ENCODE measurements at regions not wholly inside any gene's neighbourhood (a gene's known extent, or its start where the extent isn't known, plus 50 kb on each side); places are given as distances from the start of the nearest gene placed in this dataset.

DNA sequence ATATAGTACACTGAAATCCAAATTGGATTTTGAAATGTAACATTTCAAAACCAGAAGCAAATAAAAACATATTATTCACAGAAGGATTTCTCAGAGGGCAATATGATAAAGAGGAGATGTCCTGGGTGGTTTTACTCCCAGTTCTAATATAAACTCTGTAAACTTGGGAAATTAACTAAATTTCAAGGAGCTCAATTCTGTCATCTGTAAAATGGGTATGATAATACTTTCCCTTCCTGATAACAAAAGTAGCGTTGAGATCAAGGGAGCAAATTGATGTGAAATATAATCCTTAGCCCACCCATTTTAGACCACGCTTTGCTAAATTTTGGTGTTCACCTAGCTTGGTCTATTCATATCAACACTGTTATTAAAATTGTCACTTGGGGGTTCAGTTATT is 192.5 kb upstream of the BTG1 start:
- no peak overlapping the region for H3K9ac ChIP-seq (ENCODE audit: low read depth, low read length)
- no peaks in the 10 kb centered on the region for H3K4me1 ChIP-seq (ENCODE audit: control insufficient read depth, insufficient read depth, low read length)
- no peaks in the 10 kb centered on the region for H3K36me3 ChIP-seq (ENCODE audit: insufficient read depth, low read length)
- H3K4me2 ChIP-seq (ENCODE audit: low read length): no peak overlapping the region
- H3K4me3 ChIP-seq (ENCODE audit: low read length): no peak overlapping the region
- no peaks in the 10 kb centered on the region for H3K9me3 ChIP-seq (replicated peaks; ENCODE audit: low read length)
- no peaks in the 10 kb centered on the region for H3K27me3 ChIP-seq (ENCODE audit: control insufficient read depth, insufficient read depth, low read length)

DNA sequence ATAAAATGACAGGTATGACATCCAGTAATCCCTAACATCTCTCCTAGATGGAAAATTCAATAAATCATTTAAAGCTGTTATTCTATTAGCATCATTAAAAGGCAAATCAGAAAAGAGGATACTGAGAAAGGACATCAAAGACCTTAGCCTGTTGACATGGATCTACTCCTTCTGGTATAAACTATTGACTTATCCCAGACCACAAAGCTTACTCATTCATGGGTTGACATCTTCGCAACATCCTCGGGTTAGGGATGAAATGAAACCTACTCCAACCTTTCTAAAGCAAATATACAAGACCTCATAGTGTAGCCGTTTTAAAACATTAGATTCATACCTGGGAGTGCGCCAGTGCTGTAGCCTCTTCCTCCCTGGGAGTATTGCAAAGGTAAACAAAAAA is 191.5 kb upstream of the BTG1 start:
- Histone ChIP-seq H3K4me2 (ENCODE audit: low read length) (no peak overlapping the region), H3K36me3 (ENCODE audit: insufficient read depth, low read length) (no peaks in the 10 kb centered on the region), H3K4me3 (ENCODE audit: low read length) (no peak overlapping the region), H3K27me3 (ENCODE audit: control insufficient read depth, insufficient read depth, low read length) (no peaks in the 10 kb centered on the region), H3K9ac (ENCODE audit: low read depth, low read length) (no peak overlapping the region), H3K9me3 (replicated peaks; ENCODE audit: low read length) (no peaks in the 10 kb centered on the region), H3K4me1 (ENCODE audit: control insufficient read depth, insufficient read depth, low read length) (no peaks in the 10 kb centered on the region)

DNA sequence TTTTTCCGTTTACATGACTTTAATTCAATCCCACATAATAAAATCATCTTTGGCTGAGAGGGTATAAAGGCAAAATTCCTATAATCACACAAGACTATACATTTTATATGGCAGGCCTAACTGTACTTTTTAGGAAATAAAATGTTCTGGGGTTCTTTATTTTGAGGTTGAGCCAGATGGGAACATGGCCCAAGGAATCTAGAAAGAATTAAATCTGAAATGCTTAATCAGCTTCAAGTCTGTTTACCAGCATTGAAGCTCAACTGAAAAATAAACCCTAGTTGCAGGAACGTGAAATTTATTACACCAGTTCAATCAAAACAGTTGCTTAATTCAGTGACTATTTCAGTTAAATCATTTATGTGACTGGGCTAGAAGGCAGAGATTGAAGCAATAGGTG is 191.0 kb upstream of the BTG1 start:
- no peaks in the 10 kb centered on the region for H3K9me3 ChIP-seq (replicated peaks; ENCODE audit: low read length)
- H3K36me3 ChIP-seq (ENCODE audit: insufficient read depth, low read length): no peaks in the 10 kb centered on the region
- H3K4me3 ChIP-seq (ENCODE audit: low read length): no peak overlapping the region
- no peaks in the 10 kb centered on the region for H3K27me3 ChIP-seq (ENCODE audit: control insufficient read depth, insufficient read depth, low read length)
- no peak overlapping the region for H3K9ac ChIP-seq (ENCODE audit: low read depth, low read length)
- H3K4me1 ChIP-seq (ENCODE audit: control insufficient read depth, insufficient read depth, low read length): no peaks in the 10 kb centered on the region
- H3K4me2 ChIP-seq (ENCODE audit: low read length): no peak overlapping the region

- H3K9me3 ChIP-seq (replicated peaks; ENCODE audit: low read length): no peaks in the 10 kb centered on the region
- H3K4me2 ChIP-seq (ENCODE audit: low read length): no peak overlapping the region
- no peak overlapping the region for H3K9ac ChIP-seq (ENCODE audit: low read depth, low read length)
- H3K36me3 ChIP-seq (ENCODE audit: insufficient read depth, low read length): no peaks in the 10 kb centered on the region
- no peaks in the 10 kb centered on the region for H3K4me1 ChIP-seq (ENCODE audit: control insufficient read depth, insufficient read depth, low read length)
- H3K4me3 ChIP-seq (ENCODE audit: low read length): no peak overlapping the region
- H3K27me3 ChIP-seq (ENCODE audit: control insufficient read depth, insufficient read depth, low read length): no peaks in the 10 kb centered on the region
Measured at GRCh38 chr12:92335831-92336230, 190.2 kb upstream of the BTG1 start.

DNA sequence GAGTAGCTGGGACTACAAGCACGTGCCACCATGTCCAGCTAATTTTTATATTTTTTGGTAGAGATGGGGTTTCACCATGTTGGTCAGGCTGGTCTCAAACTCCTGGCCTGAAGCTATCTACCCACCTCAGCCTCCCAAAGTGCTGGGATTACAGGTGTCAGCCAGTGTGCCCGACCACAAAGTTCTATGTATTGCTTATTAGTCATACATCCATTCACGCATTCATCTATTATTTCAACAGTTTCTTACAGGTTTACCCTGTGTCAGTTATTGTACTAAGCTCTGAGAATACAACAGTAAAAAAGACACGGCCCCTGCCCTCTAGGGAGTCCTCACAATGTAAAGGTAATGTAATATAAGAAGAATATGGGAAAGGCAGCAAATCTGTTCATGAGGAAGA is 188.9 kb upstream of the BTG1 start:
- H3K4me3 ChIP-seq (ENCODE audit: low read length): no peak overlapping the region
- H3K27me3 ChIP-seq (ENCODE audit: control insufficient read depth, insufficient read depth, low read length): no peaks in the 10 kb centered on the region
- H3K4me2 ChIP-seq (ENCODE audit: low read length): no peak overlapping the region
- H3K4me1 ChIP-seq (ENCODE audit: control insufficient read depth, insufficient read depth, low read length): no peaks in the 10 kb centered on the region
- H3K9ac ChIP-seq (ENCODE audit: low read depth, low read length): no peak overlapping the region
- no peaks in the 10 kb centered on the region for H3K9me3 ChIP-seq (replicated peaks; ENCODE audit: low read length)
- no peaks in the 10 kb centered on the region for H3K36me3 ChIP-seq (ENCODE audit: insufficient read depth, low read length)

- Histone ChIP-seq H3K9me3 (replicated peaks; ENCODE audit: low read length) (no peaks in the 10 kb centered on the region), H3K27me3 (ENCODE audit: control insufficient read depth, insufficient read depth, low read length) (no peaks in the 10 kb centered on the region), H3K9ac (ENCODE audit: low read depth, low read length) (no peak overlapping the region), H3K36me3 (ENCODE audit: insufficient read depth, low read length) (no peaks in the 10 kb centered on the region), H3K4me2 (ENCODE audit: low read length) (no peak overlapping the region), H3K4me3 (ENCODE audit: low read length) (no peak overlapping the region), H3K4me1 (ENCODE audit: control insufficient read depth, insufficient read depth, low read length) (no peaks in the 10 kb centered on the region)
Measured at GRCh38 chr12:92332552-92332951, 186.9 kb upstream of the BTG1 start.

- no peaks in the 10 kb centered on the region for H3K36me3 ChIP-seq (ENCODE audit: insufficient read depth, low read length)
- H3K4me2 ChIP-seq (ENCODE audit: low read length): no peak overlapping the region
- no peak overlapping the region for H3K4me3 ChIP-seq (ENCODE audit: low read length)
- H3K27me3 ChIP-seq (ENCODE audit: control insufficient read depth, insufficient read depth, low read length): no peaks in the 10 kb centered on the region
- no peaks in the 10 kb centered on the region for H3K9me3 ChIP-seq (replicated peaks; ENCODE audit: low read length)
- H3K4me1 ChIP-seq (ENCODE audit: control insufficient read depth, insufficient read depth, low read length): no peaks in the 10 kb centered on the region
- no peak overlapping the region for H3K9ac ChIP-seq (ENCODE audit: low read depth, low read length)
Measured at GRCh38 chr12:92331383-92331782, 185.7 kb upstream of the BTG1 start.

- Histone ChIP-seq H3K4me1 (ENCODE audit: control insufficient read depth, insufficient read depth, low read length) (no peaks in the 10 kb centered on the region), H3K4me2 (ENCODE audit: low read length) (no peak overlapping the region), H3K36me3 (ENCODE audit: insufficient read depth, low read length) (no peaks in the 10 kb centered on the region), H3K9me3 (replicated peaks; ENCODE audit: low read length) (no peaks in the 10 kb centered on the region), H3K27me3 (ENCODE audit: control insufficient read depth, insufficient read depth, low read length) (no peaks in the 10 kb centered on the region), H3K4me3 (ENCODE audit: low read length) (no peak overlapping the region), H3K9ac (ENCODE audit: low read depth, low read length) (no peak overlapping the region)
Measured at GRCh38 chr12:92330654-92331053, 185.0 kb upstream of the BTG1 start.

GRCh38 chr12:92326877-92327276 is 181.2 kb upstream of the BTG1 start:
- Histone ChIP-seq H3K9me3 (replicated peaks; ENCODE audit: low read length) (no peaks in the 10 kb centered on the region), H3K27me3 (ENCODE audit: control insufficient read depth, insufficient read depth, low read length) (no peaks in the 10 kb centered on the region), H3K36me3 (ENCODE audit: insufficient read depth, low read length) (no peaks in the 10 kb centered on the region), H3K4me1 (ENCODE audit: control insufficient read depth, insufficient read depth, low read length) (no peaks in the 10 kb centered on the region), H3K4me2 (ENCODE audit: low read length) (no peak overlapping the region), H3K4me3 (ENCODE audit: low read length) (no peak overlapping the region), H3K9ac (ENCODE audit: low read depth, low read length) (no peak overlapping the region)

DNA sequence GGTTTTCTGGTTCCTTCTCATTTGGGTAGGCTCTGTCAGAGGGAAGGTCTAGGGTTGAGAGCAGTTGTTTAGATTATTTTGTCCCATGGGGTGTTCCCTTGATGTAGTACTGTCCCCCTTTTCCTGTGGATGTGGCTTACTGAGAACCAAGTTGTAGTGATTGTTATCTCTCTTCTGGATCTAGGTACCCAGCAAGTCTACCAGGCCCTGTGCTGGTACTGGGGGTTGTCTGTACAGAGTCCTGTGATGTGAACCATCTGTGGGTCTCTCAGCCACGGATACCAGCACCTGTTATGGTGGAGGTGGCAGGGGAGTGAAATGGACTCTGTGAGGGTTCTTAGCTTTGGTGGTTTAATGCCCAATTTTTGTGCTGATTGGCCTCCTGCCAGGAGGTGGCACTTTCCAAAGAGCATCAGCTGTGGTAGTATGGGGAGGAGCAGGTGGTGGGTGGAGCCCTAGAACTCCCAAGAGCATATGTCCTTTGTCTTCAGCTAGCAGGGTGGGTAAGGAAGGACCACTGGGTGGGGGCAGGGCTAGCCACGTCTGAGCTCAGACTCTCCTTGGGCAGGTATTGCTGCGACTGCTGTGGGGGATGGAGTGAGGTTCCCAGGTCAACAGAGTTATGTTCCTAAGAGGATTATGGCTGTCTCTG is 179.3 kb upstream of the BTG1 start:
- no peaks in the 10 kb centered on the region for H3K27me3 ChIP-seq (ENCODE audit: control insufficient read depth, insufficient read depth, low read length)
- H3K9ac ChIP-seq (ENCODE audit: low read depth, low read length): no peak overlapping the region
- H3K4me1 ChIP-seq (ENCODE audit: control insufficient read depth, insufficient read depth, low read length): no peaks in the 10 kb centered on the region
- H3K4me2 ChIP-seq (ENCODE audit: low read length): no peak overlapping the region
- no peak overlapping the region for H3K4me3 ChIP-seq (ENCODE audit: low read length)
- H3K36me3 ChIP-seq (ENCODE audit: insufficient read depth, low read length): no peaks in the 10 kb centered on the region
- H3K9me3 ChIP-seq (replicated peaks; ENCODE audit: low read length): no peaks in the 10 kb centered on the region

GRCh38 chr12:92312463-92312964 is 166.9 kb upstream of the BTG1 start:
- no peak overlapping the region for H3K9ac ChIP-seq (ENCODE audit: low read depth, low read length)
- no peak overlapping the region for H3K4me3 ChIP-seq (ENCODE audit: low read length)
- H3K4me2 ChIP-seq (ENCODE audit: low read length): no peak overlapping the region
- H3K4me1 ChIP-seq (ENCODE audit: control insufficient read depth, insufficient read depth, low read length): peaks cover 4% of the 10 kb centered on the region
- no peaks in the 10 kb centered on the region for H3K36me3 ChIP-seq (ENCODE audit: insufficient read depth, low read length)
- H3K9me3 ChIP-seq (replicated peaks; ENCODE audit: low read length): no peaks in the 10 kb centered on the region
- no peaks in the 10 kb centered on the region for H3K27me3 ChIP-seq (ENCODE audit: control insufficient read depth, insufficient read depth, low read length)

GRCh38 chr12:92304371-92305055 is 158.9 kb upstream of the BTG1 start:
- H3K9me3 ChIP-seq (replicated peaks; ENCODE audit: low read length): no peaks in the 10 kb centered on the region
- H3K36me3 ChIP-seq (ENCODE audit: insufficient read depth, low read length): no peaks in the 10 kb centered on the region
- no peak overlapping the region for H3K4me2 ChIP-seq (ENCODE audit: low read length)
- no peak overlapping the region for H3K4me3 ChIP-seq (ENCODE audit: low read length)
- no peak overlapping the region for H3K9ac ChIP-seq (ENCODE audit: low read depth, low read length)
- H3K27me3 ChIP-seq (ENCODE audit: control insufficient read depth, insufficient read depth, low read length): no peaks in the 10 kb centered on the region
- peaks cover 6% of the 10 kb centered on the region for H3K4me1 ChIP-seq (ENCODE audit: control insufficient read depth, insufficient read depth, low read length)

Measured in skeletal muscle satellite cell (primary cell).